Esophagus (tissue), 2 donors: ENCODE measurements at regions not wholly inside any gene's neighbourhood (a gene's known extent, or its start where the extent isn't known, plus 50 kb on each side); places are given as distances from the start of the nearest gene placed in this dataset.
"Not testable (repeated sequence)": the region's sequence is repeated elsewhere in the genome, so short reads cannot be mapped to it uniquely, and the experiment has no call there.

ENCODE experiments used
- H3K27ac ChIP-seq, 2 donors: one replicate each; pipeline ENCODE4 v1.5.1; 2013; ENCODE audit warnings: low read depth in 2 of 2, mild to moderate bottlenecking in 2 of 2, inconsistent platforms in 1 of 2, low read length in 1 of 2, moderate library complexity in 1 of 2
- H3K27me3 ChIP-seq, 2 donors: one replicate each; pipeline ENCODE4 v1.6.1; 2013; ENCODE audit warnings: low read length in 2 of 2, control low read depth in 1 of 2, mild to moderate bottlenecking in 1 of 2; ENCODE audit not compliant: insufficient read depth in 2 of 2, control insufficient read depth in 1 of 2
- H3K36me3 ChIP-seq, 2 donors: one replicate each; pipeline ENCODE4 v1.6.1; 2013; ENCODE audit warnings: low read length in 1 of 2; ENCODE audit not compliant: control insufficient read depth in 2 of 2, insufficient read depth in 2 of 2
- H3K4me1 ChIP-seq, 2 donors: one replicate each; pipeline ENCODE4 v1.6.1; 2013; ENCODE audit warnings: low read length in 1 of 2; ENCODE audit not compliant: control insufficient read depth in 2 of 2, insufficient read depth in 2 of 2
- H3K4me3 ChIP-seq, 2 donors: one replicate each; pipeline ENCODE4 v1.5.1; 2013; ENCODE audit warnings: low read length in 2 of 2, mild to moderate bottlenecking in 2 of 2, low read depth in 1 of 2, moderate library complexity in 1 of 2
- H3K9me3 ChIP-seq, 2 donors: one replicate each; pipeline ENCODE4 v1.6.1; 2013; ENCODE audit warnings: mild to moderate bottlenecking in 2 of 2, low read depth in 1 of 2, low read length in 1 of 2, moderate library complexity in 1 of 2; ENCODE audit not compliant: control insufficient read depth in 2 of 2, insufficient read depth in 1 of 2
- WGBS, 2 donors: extraction: QIAGEN DNeasy Blood & Tissue Kit; methylation state at CpG; one replicate each; pipeline ENCODE4 v1.1.7; 2013; 5-methylcytosine and 5-hydroxymethylcytosine counted together
- donor health status: healthy with polysubstance abuse.
- donor health status: Bipolar disorder and iron deficiency.

DNA sequence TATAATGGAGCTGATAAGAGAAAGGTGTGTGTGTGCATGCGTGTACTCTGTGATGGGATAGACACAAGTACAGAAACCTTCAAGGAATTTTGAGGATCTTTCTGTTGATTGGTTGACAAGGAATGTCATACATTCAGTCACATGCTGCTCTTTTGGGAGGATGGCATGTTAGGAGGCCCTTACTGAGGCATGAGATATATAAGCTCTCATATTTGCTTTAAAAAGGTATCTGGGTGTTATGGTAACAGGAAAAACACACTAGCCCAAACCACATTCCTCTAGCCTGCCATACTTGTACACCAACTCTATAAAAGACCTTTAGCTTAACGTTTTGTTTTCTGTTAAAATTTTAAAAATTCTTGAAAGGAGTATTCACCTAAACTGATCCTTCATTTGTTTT lies 72.5 kb upstream of the EGFR start:
- H3K27ac ChIP-seq, result peak overlapping the region; percentile 65 to 77
- no peaks in the 10 kb centered on the region for H3K36me3 ChIP-seq
- H3K4me3 ChIP-seq, result no peak overlapping the region
- no peaks in the 10 kb centered on the region for H3K27me3 ChIP-seq
- WGBS, 2 donors, result 60 to 65% methylated on average over 2 of the region's 2 CpGs
- no peaks in the 10 kb centered on the region for H3K9me3 ChIP-seq
- no peaks in the 10 kb centered on the region for H3K4me1 ChIP-seq

- Histone ChIP-seq H3K4me3 (no peak overlapping the region), H3K9me3 (no peaks in the 10 kb centered on the region), H3K36me3 (no peaks in the 10 kb centered on the region), H3K27ac (peak overlapping the region in 1 of 2 donors; percentile 64), H3K27me3 (no peaks in the 10 kb centered on the region), H3K4me1 (no peaks in the 10 kb centered on the region)
- WGBS, 2 donors, result 44 to 46% methylated on average over 3 of the region's 3 CpGs
These were observed 72.1 kb upstream of the EGFR start for GRCh38 chr7:54946764-54947163.

DNA sequence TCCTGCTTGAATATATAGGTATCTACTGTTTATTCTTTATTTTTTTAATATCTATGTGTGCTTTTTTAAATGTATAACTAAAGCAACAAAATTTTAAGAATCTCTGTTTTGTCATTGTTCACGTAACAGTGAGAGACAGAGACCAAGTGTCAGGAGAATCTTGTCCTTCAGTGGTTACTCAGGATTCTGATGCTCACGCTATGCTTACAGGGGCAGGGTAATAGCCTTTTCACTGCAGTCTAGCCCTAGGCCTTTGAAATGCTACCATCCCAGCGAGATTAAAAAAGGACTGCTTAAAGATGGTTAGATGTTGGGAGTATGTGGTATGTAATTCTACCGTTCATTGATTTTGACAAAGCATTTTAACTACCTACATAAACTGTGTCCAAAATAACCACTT lies 71.6 kb upstream of the EGFR start:
- 46 to 64% methylated on average over 4 of the region's 4 CpGs for WGBS, 2 donors
- peak overlapping the region; percentile 83 to 85 for H3K27ac ChIP-seq
- H3K4me1 ChIP-seq, result no peaks in the 10 kb centered on the region

DNA sequence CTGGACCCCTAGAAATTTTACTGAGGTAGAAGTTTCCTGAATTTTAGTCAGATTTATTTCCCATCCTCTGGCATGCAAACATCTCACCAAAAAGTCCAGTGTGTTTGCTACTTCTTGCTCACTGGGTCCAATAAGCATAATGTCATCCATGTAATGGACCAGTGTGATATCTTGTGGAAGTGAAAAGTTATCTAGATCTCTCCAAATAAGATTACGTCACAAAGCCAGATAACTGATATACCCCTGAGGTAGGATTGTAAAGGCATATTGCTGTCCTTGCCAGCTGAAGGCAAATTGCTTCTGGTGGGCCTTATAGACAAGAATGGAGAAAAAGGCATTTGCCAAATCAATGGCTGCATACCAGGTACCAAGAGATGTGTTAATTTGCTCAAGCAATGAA lies 69.3 kb upstream of the EGFR start:
- not testable (repeated sequence) for H3K27ac ChIP-seq, H3K9me3 ChIP-seq, H3K4me3 ChIP-seq, H3K36me3 ChIP-seq, H3K4me1 ChIP-seq, H3K27me3 ChIP-seq
- 92 to 97% methylated on average over 1 of the region's 1 CpG for WGBS, 2 donors

More for the DNA sequence above, 71.6 kb upstream of the EGFR start:
- Histone ChIP-seq H3K9me3 (no peaks in the 10 kb centered on the region), H3K27me3 (no peaks in the 10 kb centered on the region), H3K36me3 (no peaks in the 10 kb centered on the region), H3K4me3 (no peak overlapping the region)

- Histone ChIP-seq H3K9me3 (no peaks in the 10 kb centered on the region), H3K4me1 (peaks cover 2 to 5% of the 10 kb centered on the region in 2 donors)
- 57 to 69% methylated on average over 2 of the region's 2 CpGs for WGBS, 2 donors
These were observed 63.5 kb upstream of the EGFR start for GRCh38 chr7:54955296-54955695.

DNA sequence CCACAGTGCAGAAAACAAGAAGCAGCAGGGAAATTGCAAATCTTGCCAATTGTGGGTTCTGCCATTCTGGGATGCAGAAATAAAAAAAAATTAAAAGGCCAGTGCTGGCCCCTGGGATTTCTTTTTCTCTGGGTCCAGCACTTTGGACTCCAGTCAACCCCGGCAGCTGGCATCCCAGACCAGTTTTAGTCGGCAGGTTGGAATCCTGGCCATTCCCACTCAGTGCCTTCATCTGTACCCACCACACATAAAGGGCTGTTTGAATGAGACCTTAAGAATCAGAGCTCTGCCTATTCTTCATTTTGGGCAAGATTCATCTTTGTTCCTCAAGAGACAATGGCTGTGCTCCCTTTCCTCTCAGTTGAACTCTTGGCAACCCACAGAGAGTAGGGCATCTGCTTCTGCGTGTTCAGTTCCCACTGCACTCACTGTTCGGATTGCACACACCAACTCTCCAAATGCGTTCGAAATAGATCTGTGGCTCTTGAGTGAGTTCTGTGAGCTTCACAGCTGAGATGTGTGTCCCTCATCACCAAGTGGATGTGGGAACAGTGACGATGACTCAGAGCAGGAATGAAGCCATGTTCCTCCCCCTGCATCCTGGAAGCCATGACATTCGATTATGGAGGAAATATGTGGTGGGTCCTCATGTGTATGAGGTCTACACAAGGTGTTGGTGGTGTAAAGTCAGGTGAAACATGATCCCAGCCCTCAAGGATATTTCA lies 63.0 kb upstream of the EGFR start:
- no peaks in the 10 kb centered on the region for H3K9me3 ChIP-seq
- 82 to 84% methylated on average over 8 of the region's 8 CpGs for WGBS, 2 donors
- no peaks in the 10 kb centered on the region for H3K27me3 ChIP-seq

More at GRCh38 chr7:54955296-54955695, 63.5 kb upstream of the EGFR start:
- H3K4me3 ChIP-seq, result no peak overlapping the region
- H3K27me3 ChIP-seq, result no peaks in the 10 kb centered on the region
- H3K27ac ChIP-seq, result no peak overlapping the region
- H3K36me3 ChIP-seq, result no peaks in the 10 kb centered on the region

GRCh38 chr7:54956865-54957264 lies 62.0 kb upstream of the EGFR start:
- Histone ChIP-seq H3K27me3 (no peaks in the 10 kb centered on the region), H3K4me3 (no peak overlapping the region), H3K36me3 (no peaks in the 10 kb centered on the region), H3K9me3 (no peaks in the 10 kb centered on the region), H3K27ac (no peak overlapping the region), H3K4me1 (peaks cover 2 to 5% of the 10 kb centered on the region in 2 donors)
- WGBS, 2 donors, result 89 to 90% methylated on average over 13 of the region's 13 CpGs

More for the DNA sequence above, 63.0 kb upstream of the EGFR start:
- H3K36me3 ChIP-seq, result no peaks in the 10 kb centered on the region
- H3K4me3 ChIP-seq, result no peak overlapping the region
- H3K27ac ChIP-seq, result no peak overlapping the region
- peaks cover 2 to 5% of the 10 kb centered on the region in 2 donors for H3K4me1 ChIP-seq

DNA sequence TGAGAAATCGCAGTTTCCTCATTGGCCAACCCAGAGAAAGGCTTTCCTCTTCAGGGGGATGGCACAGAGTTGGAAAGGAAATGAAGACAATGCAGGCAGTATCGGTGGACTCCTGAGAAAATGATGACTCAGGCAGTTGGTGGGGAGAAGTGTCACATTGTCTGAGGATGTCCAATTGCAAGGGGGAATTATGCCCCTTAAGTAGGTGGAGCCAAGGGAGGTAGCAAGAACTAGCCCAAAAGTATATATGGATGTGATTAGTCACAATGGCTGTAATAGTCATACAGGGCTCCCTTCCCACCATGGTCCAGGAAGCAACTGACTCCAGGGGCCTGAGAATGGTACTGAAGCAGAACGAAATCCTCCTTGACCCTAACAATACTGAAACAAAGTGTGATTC lies 58.3 kb upstream of the EGFR start:
- no peaks in the 10 kb centered on the region for H3K9me3 ChIP-seq
- no peaks in the 10 kb centered on the region for H3K36me3 ChIP-seq
- H3K4me3 ChIP-seq, result no peak overlapping the region
- H3K27ac ChIP-seq, result no peak overlapping the region
- 71 to 73% methylated on average over 3 of the region's 3 CpGs for WGBS, 2 donors
- no peaks in the 10 kb centered on the region for H3K27me3 ChIP-seq
- H3K4me1 ChIP-seq, result no peaks in the 10 kb centered on the region

GRCh38 chr7:54961391-54961790 lies 57.4 kb upstream of the EGFR start:
- Histone ChIP-seq H3K36me3 (no peaks in the 10 kb centered on the region), H3K27me3 (no peaks in the 10 kb centered on the region), H3K27ac (no peak overlapping the region), H3K9me3 (no peaks in the 10 kb centered on the region), H3K4me3 (no peak overlapping the region), H3K4me1 (no peaks in the 10 kb centered on the region)
- 39 to 60% methylated on average over 6 of the region's 6 CpGs for whole genome bisulfite sequencing, 2 donors

DNA sequence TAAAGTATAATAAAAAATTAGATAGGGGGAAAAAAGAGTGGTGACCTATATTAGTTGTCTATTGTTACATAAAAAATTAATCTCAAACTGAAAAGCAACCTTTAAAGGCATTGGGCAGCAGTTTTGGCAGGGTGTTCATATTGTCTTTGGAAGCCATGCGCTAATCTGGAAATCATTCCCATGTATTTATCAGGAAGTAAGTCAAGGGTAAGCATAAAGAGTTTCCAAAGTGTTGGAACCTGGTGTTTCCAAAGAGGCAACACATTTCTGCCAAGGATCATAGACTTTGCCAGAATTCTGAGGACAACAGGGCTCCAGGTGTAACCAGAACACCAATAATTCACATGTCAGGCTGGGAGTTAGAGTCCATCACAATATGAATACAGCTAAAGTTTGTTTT lies 55.7 kb upstream of the EGFR start:
- H3K27ac ChIP-seq, result no peak overlapping the region
- no peak overlapping the region for H3K4me3 ChIP-seq
- H3K36me3 ChIP-seq, result no peaks in the 10 kb centered on the region
- no peaks in the 10 kb centered on the region for H3K4me1 ChIP-seq
- no peaks in the 10 kb centered on the region for H3K27me3 ChIP-seq
- no peaks in the 10 kb centered on the region for H3K9me3 ChIP-seq
- 91 to 96% methylated on average over 1 of the region's 1 CpG for WGBS, 2 donors
